HG02885 (cell line): ENCODE measurements at regions not wholly inside any gene's neighbourhood (a gene's known extent, or its start where the extent isn't known, plus 50 kb on each side); places are given as distances from the start of the nearest gene placed in this dataset.
"Not testable (repeated sequence)": the region's sequence is repeated elsewhere in the genome, so short reads cannot be mapped to it uniquely, and the experiment has no call there.

Experiments
- ATAC-seq: cut with Tn5 transposase; IDR thresholded peaks from one replicate; pipeline ENCODE4 v1.9.1; 2021; ENCODE audit warnings: mild to moderate bottlenecking; ENCODE audit not compliant: unreplicated experiment, poor library complexity

DNA sequence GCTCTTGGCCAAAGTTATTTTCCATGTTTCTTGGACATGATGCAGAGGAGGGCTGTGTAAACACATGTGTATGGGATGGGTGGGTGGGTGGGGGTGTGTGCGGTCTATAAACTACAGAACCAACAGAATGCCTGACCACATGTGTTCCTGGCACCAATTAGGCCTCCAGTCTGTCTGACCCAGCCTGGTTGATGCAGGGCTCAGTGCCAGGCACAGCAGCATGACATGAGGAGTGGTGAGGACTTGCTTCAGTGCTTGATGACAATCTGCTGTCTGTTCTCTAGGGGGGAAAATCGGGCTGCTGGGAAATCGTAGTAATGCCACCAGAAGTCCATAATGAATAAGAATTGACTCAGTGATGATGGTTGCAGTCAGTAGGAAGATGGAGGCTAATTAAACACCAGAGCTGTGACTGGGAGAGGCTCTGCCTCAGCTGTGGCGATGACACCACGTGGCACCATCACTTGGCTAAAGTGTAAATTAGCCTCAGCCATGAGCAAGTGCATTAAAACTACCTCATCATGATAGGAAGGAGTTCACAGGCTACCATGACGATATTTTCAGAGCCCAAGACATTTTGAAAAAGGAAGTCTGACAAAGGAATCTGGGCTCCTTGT, 260.1 kb upstream of the PODXL start:
- no peak for ATAC-seq

DNA sequence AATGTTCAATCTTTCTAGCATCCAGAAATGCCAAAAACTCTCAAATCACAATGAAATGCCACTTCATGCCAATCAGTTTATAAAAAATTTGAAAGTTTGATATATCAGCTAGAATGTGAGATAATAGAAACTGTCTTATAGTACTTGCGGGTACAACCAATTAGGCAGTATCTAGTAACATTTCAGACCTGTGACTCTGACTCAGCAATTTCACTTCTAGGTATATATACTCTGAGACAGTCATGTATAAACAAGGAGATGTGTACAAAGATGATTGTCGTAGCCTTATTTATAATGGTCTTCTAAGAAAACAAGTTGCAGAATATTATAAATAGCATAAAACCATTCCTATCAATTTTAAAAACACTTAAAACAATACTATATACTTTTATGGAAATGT, 252.3 kb upstream of the PODXL start:
- no peak for ATAC-seq

GRCh38 chr7:131808156-131808555, 251.7 kb upstream of the PODXL start:
- ATAC-seq, result not testable (repeated sequence)

- no peak for ATAC-seq
Measured at GRCh38 chr7:131803816-131804215, 247.4 kb upstream of the PODXL start.

- no peak for ATAC-seq
Measured at GRCh38 chr7:131802195-131802864, 245.9 kb upstream of the PODXL start.

DNA sequence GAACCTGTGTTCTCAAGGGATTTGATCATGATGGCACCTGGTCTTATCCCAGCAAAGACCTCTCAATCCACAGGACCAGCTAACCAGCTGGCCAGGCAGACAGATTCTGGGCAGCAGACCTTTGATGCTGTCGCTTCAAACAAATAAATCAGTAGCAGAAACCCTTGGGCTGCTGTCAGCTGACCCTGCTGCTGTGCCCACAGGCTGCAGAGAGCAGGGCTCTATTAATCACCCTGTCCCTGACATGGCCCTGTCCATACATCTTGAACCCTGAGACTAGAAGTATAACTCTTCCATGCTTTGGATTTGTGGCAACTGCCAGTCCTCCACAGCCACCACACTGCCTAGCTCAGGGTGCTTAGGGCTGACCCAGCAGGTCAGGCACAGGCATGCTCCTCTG, 244.1 kb upstream of the PODXL start:
- ATAC-seq, result no peak

- no peak for ATAC-seq
Measured at GRCh38 chr7:131800008-131800407, 243.6 kb upstream of the PODXL start.

GRCh38 chr7:131797841-131798240, 241.4 kb upstream of the PODXL start:
- ATAC-seq, result no peak

- no peak for ATAC-seq
Measured at GRCh38 chr7:131795400-131795799, 239.0 kb upstream of the PODXL start.

- no peak for ATAC-seq
Measured at GRCh38 chr7:131792311-131792710, 235.9 kb upstream of the PODXL start.

GRCh38 chr7:131787101-131787500, 230.7 kb upstream of the PODXL start:
- no peak for ATAC-seq

DNA sequence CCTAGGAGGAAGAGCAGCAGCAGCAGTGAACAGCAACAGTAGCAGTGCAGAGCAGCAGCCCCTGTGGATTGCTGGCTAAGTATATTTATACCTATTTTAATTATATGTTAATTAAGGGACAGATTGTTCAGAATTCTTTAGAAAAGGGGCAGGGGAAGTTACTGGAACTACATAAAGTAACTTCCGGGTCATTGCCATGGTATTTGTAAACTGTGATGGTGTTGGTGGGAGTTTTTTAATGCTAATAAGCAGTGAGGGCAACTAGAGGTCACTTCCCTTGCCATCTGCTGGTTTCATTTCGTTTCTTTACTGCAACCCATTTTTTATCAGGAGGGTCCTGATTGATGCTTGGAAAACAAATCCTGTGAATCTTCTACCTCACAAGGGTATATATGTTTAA, 229.8 kb upstream of the PODXL start:
- no peak for ATAC-seq

- ATAC-seq, result no peak
Measured at GRCh38 chr7:131778601-131779000, 222.2 kb upstream of the PODXL start.

DNA sequence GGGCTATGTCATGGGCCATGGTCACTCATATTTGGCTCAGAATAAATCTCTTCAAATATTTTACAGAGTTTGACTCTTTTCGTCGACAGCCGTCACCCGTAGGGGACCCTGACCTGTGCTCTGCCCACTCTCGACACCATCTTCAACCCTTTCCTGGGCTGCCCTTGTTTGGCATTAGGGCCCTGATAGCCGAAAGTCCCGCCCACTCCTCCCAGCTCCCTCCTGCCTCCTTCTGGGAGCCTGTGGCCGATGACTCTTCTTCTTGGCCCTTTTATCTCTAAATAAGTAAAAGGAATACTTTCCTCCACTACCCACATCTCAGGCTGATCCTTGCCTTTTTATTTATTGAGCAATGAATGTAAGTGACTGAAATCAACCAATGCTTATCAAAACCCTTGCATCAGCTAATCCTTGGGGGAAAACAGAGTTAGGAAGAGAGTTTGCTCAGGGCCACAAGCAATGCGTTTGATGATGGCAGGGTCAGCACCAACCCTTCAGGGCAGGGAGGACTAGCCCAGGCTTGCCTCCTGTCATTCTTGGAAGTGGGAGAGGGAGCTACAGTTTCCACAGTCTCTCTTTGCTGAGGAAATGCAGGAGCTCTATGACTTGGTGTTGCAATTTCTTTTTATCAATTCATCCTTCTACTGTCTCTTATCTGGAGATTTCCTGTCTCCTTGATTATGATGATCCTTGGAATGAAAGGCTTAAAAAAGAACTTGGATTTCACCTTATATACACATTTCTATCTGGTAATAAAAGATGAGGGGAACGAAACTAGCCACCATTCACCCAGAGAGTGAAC, 218.2 kb upstream of the PODXL start:
- ATAC-seq, result no peak

DNA sequence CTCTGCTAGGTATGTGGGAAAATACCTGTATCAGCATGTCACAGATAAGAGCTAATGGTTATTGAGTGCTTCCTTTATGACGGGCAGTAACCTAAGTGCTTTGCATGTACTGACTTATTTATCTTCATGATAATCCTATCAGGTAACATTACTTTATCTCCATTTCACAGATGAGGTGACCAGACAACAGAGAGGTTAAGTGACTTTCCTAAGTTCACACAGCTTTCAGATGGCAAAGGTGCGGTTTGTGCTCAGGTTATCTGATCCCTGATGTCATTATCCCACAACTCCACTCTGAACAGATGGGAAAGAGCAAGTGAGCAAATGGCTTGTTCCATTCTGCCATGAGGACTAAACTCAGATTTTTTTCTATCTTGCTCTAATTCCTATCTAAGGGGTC, 217.0 kb upstream of the PODXL start:
- no peak for ATAC-seq

DNA sequence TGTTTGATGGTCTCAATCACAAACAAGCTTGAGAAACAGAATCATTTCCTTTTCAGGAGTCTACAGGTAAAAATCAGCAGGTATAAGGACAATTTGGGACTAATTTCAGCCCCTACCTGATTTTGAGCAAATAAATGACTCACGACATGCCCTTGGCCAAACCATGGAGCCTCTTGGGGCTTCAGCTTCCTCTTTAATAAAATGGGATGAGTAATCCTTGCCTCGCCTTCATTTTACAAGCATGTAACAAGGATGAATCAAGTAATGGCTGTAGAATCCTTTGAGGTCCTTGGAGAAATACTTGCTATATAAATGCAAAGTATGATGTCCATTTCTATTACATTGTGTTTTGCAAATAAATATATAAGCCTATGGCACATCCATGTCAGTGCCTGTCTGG, 212.8 kb upstream of the PODXL start:
- ATAC-seq, result no peak

DNA sequence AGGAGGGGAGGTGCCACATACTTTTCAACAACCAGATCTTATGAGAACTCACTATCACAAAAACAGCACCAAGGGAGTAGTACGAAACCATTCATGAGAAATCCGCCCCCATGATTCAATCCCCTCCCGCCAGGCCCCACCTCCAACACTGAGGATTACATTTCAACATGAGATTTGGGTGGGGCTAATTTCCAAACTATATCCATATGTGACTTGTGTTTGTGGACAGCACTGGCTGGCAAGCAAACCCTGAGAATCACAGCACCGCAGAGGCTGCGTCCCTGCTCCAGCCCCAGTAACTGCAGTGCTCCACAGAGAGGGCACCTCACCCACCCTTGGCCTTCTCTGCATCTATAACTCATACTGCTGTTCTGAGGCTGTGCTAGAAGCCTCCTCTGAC, 211.2 kb upstream of the PODXL start:
- no peak for ATAC-seq

DNA sequence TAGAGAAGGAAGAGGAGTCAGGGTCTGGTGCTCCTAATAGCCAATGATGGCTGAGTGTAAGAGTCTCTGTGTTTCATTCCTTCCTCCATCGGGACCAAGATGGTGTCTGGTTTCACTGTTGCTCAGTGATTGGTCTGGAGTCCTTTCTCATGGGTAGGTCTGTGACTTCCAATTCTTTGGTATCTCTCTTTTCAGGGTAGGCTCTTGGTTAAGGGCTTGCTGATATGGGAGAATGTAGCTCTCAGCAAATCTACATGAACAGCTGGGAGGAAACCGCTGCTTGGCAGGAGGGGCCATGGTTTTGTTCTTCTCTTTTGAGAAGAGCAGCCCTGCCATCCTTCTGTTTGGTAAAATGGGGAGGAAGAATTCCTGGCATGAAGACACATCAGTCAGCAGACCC, 209.1 kb upstream of the PODXL start:
- ATAC-seq, result no peak

DNA sequence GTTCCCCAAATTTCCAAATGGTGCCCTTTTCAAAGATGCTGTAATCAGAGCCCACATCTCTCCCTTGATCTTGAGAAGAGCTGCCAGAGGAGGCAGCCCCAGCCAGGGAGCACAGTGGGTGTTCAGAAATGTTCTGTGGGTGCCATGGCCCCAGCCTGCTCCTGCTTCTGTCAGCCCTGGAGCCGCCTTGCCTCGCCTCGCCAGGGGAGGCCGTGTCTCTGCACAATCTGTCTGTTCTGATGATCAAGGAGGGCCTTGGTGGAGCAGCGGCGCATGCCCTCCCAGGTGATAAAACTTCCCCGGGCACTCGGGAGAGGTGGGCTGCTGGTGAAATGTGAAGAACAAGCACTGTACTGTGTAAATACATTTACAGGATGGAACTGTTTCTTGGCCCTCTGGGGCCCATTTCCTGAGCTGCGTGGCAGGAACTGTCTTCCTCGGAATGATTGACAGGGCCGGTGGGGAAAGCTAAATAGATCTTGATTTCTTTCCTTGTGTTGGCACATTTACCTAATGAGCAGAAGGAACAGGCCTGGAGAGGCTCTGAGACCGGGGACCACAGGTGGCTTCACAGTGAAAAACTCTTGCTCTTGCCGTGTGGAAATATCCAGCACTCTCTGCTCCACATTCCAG, 207.8 kb upstream of the PODXL start:
- ATAC-seq, result no peak

DNA sequence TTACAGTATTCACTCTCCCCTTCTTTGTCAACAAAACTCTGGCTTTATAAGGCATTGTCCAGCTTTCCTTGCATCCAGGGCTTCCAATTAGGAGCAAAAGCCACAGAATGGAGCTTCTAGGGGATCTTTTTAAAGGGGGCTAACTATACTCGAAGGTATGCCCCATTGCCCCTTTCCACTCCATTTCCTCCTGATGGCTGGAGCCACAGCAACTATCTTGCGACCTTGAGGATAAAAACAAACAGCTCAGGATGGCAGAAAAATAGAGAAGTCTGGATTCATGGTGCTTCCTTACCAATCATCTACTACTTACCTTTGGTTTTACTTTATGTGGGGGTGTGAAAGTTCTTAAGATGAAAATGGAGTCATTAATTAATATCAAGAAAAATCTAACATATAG, 206.3 kb upstream of the PODXL start:
- ATAC-seq, result no peak

GRCh38 chr7:131755801-131756200, 199.4 kb upstream of the PODXL start:
- ATAC-seq, result not testable (repeated sequence)
